HCT116 (cell line): ENCODE measurements at regions not wholly inside any gene's neighbourhood (a gene's known extent, or its start where the extent isn't known, plus 50 kb on each side); places are given as distances from the start of the nearest gene placed in this dataset.
A peak's percentile ranks its signal among the peaks of the same experiment; 100 is the strongest.

Experiments used
- ATAC-seq: fragments of 200-7000 bp; cut with Tn5 transposase; 2 replicates; pipeline ENCODE4 v1.9.1; 2020; ENCODE audit warnings: mild to moderate bottlenecking, moderate library complexity
- BruUV-seq: library from RNA; stranded (reverse); fragments of 400-500 nt; replicated peaks from 2 replicates; lab custom pipeline; 2021; lab: Mats Ljungman, UMichigan
- CTCF ChIA-PET: fragments of 300-600 bp; sonication (Branson Sonifier 250); formaldehyde crosslinking; loops from one replicate; lab custom pipeline; 2021; ENCODE audit warnings: antibody characterized with exemption; lab: Charles Lee
- POLR2A ChIA-PET: fragments of 300-600, 350-600 bp; sonication (Branson Sonifier 250); formaldehyde crosslinking; loops from one replicate; lab custom pipeline; 2021; ENCODE audit warnings: antibody characterized with exemption; lab: Charles Lee
- RAD21 ChIA-PET, 2 experiments: fragments of 300-600 bp; sonication (Branson Sonifier 250); formaldehyde crosslinking; loops; one replicate each; lab custom pipeline; 2023; ENCODE audit warnings: low total read pairs in 2 of 2; ENCODE audit not compliant: uncharacterized antibody in 2 of 2, unreplicated experiment in 2 of 2, low non-redundant PET in 1 of 2; lab: Charles Lee
- DNase-seq: peaks from one replicate; pipeline ENCODE4 v3.0.0-alpha.2; 2010; ENCODE audit warnings: low read depth, low spot score
- H2AFZ ChIP-seq: fragments of 200-600 bp; shearing (Covaris generic), sonication (generic); 2 replicates; pipeline ENCODE4 v1.6.1; 2017; ENCODE audit warnings: low read depth, mixed run types, mixed read lengths, antibody characterized with exemption, low read length; ENCODE audit not compliant: poor library complexity, severe bottlenecking
- H3K27ac ChIP-seq: 2 replicates; pipeline ENCODE4 v1.5.1; 2012; ENCODE audit warnings: low read depth, low read length
- H3K27me3 ChIP-seq: fragments of 200-600 bp; sonication (generic); 2 replicates; pipeline ENCODE4 v1.6.1; 2016; ENCODE audit warnings: mixed run types, low read length, mixed read lengths; ENCODE audit not compliant: insufficient read depth
- H3K36me3 ChIP-seq, 2 experiments: fragments of 200-500 bp in 1 of 2; fragments of 200-600 bp in 1 of 2; sonication (Bioruptor generic) in 1 of 2; sonication (generic) in 1 of 2; 2 replicates each; pipeline versions ENCODE4 v1.5.1 to v1.6.1; 2014 to 2016; ENCODE audit warnings: low read length in 2 of 2, inconsistent platforms in 1 of 2, mixed read lengths in 1 of 2, mixed run types in 1 of 2; ENCODE audit not compliant: insufficient read depth in 2 of 2, control insufficient read depth in 1 of 2
- H3K4me1 ChIP-seq, 2 experiments: fragments of 200-600 bp in 1 of 2; sonication (generic) in 1 of 2; 2 replicates each; pipeline versions ENCODE4 v1.5.1 to v1.6.1; 2012 to 2017; ENCODE audit warnings: low read length in 2 of 2, inconsistent platforms in 1 of 2, mild to moderate bottlenecking in 1 of 2, mixed read lengths in 1 of 2, mixed run types in 1 of 2, moderate library complexity in 1 of 2; ENCODE audit not compliant: insufficient read depth in 2 of 2, control insufficient read depth in 1 of 2
- H3K4me2 ChIP-seq: fragments of 200-600 bp; sonication (generic); 2 replicates; pipeline ENCODE4 v1.6.1; 2017; ENCODE audit warnings: mixed run types, low read length, mixed read lengths
- H3K4me3 ChIP-seq, 2 experiments: fragments of 200-600 bp in 1 of 2; sonication (generic) in 1 of 2; replicated peaks in 1 of 2; 2 replicates each; pipeline ENCODE4 v1.5.1; 2011 to 2016; ENCODE audit warnings: low read length in 2 of 2, control low read depth in 1 of 2, low read depth in 1 of 2, mild to moderate bottlenecking in 1 of 2, mixed read lengths in 1 of 2, mixed run types in 1 of 2
- H3K79me2 ChIP-seq: fragments of 200-600 bp; sonication (generic); 2 replicates; pipeline ENCODE4 v1.6.1; 2017; ENCODE audit warnings: mild to moderate bottlenecking, mixed run types, low read length, moderate library complexity, mixed read lengths; ENCODE audit not compliant: insufficient read depth
- H3K9ac ChIP-seq: fragments of 200-600 bp; sonication (generic); 2 replicates; pipeline ENCODE4 v1.6.1; 2016; ENCODE audit warnings: low read length, mixed read lengths
- H3K9me2 ChIP-seq: fragments of 200-600 bp; sonication (generic), shearing (Covaris generic); 2 replicates; pipeline ENCODE4 v1.6.1; 2017; ENCODE audit warnings: mixed run types, mild to moderate bottlenecking, moderate library complexity; ENCODE audit not compliant: insufficient read depth
- H3K9me3 ChIP-seq, 2 experiments: fragments of 200-500 bp in 1 of 2; fragments of 200-600 bp in 1 of 2; sonication (Bioruptor generic) in 1 of 2; sonication (generic) in 1 of 2; 2 replicates each; pipeline ENCODE4 v1.6.1; 2014 to 2017; ENCODE audit warnings: low read length in 2 of 2, mixed read lengths in 2 of 2, inconsistent platforms in 1 of 2, low read depth in 1 of 2, mild to moderate bottlenecking in 1 of 2, mixed run types in 1 of 2, moderate library complexity in 1 of 2; ENCODE audit not compliant: control insufficient read depth in 1 of 2, insufficient read depth in 1 of 2
- H4K20me1 ChIP-seq: fragments of 200-600 bp; sonication (generic), shearing (Covaris generic); 2 replicates; pipeline ENCODE4 v1.6.1; 2017; ENCODE audit warnings: mixed run types, mild to moderate bottlenecking, moderate library complexity; ENCODE audit not compliant: insufficient read depth
- CEBPB ChIP-seq: IDR thresholded peaks from 2 replicates; pipeline ENCODE4 v1.6.1; 2012; ENCODE audit warnings: low read depth
- CTCF ChIP-seq, 3 experiments: fragments of 200-600 bp in 1 of 3; sonication (generic) in 1 of 3; IDR thresholded peaks in 2 of 3; conservative IDR thresholded peaks in 1 of 3; 2 replicates each; pipeline ENCODE4 v1.5.1; 2012 to 2017; ENCODE audit warnings: low read depth in 2 of 3, low read length in 2 of 3, antibody characterized with exemption in 1 of 3, borderline replicate concordance in 1 of 3, control low read depth in 1 of 3, mild to moderate bottlenecking in 1 of 3, mixed read lengths in 1 of 3, mixed run types in 1 of 3, moderate library complexity in 1 of 3; ENCODE audit not compliant: insufficient read depth in 1 of 3
- RAD21 ChIP-seq: IDR thresholded peaks from 2 replicates; pipeline ENCODE4 v1.6.1; 2012; ENCODE audit warnings: low read depth, mild to moderate bottlenecking
- REST ChIP-seq: IDR thresholded peaks from 2 replicates; pipeline ENCODE4 v1.6.1; 2012; ENCODE audit warnings: low read depth
- SP1 ChIP-seq: IDR thresholded peaks from 2 replicates; pipeline ENCODE4 v1.6.1; 2012; ENCODE audit warnings: low read depth
- ZNF274 ChIP-seq: fragments of 200-500 bp; sonication (Bioruptor generic); IDR thresholded peaks from 2 replicates; pipeline ENCODE4 v1.6.1; 2014; ENCODE audit warnings: mild to moderate bottlenecking, low read depth, low read length, inconsistent platforms
- intact Hi-C: fragments of 100-400 bp; cut with micrococcal nuclease; formaldehyde crosslinking; loops from 2 replicates; pipeline ENCODE4 v1.10.0; 2022

- H3K27me3 ChIP-seq, result no peaks in the 10 kb centered on the region
- no peak overlapping the region for H3K4me2 ChIP-seq
- ChIA-PET RAD21 (no interaction called here), POLR2A (no interaction called here)
- no peaks in the 10 kb centered on the region for H3K79me2 ChIP-seq
- no peak overlapping the region for H3K4me3 ChIP-seq
- H3K36me3 ChIP-seq, result no peaks in the 10 kb centered on the region
- intact Hi-C loops, result no loop called here
- no peak overlapping the region for H3K27ac ChIP-seq
- TF ChIP-seq SP1 (no peak), ZNF274 (no peak)
- TF ChIP-seq, all 23 proteins: peak for 0
- no peak for ATAC-seq
- DNase-seq, result no peak
- Histone ChIP-seq H3K9me3 (no peaks in the 10 kb centered on the region), H3K4me1 (peaks cover 0 to 11% of the 10 kb centered on the region in 2 experiments; a peak in 2 of 4 replicates), H3K9me2 (no peaks in the 10 kb centered on the region), H4K20me1 (no peaks in the 10 kb centered on the region), H3K9ac (no peak overlapping the region), H2AFZ (no peak overlapping the region)
- BruUV-seq, result no TSS peak
- CTCF ChIA-PET, result interaction anchor here (0.6 to 3.5 kb wide), 4 partner anchors 348 to 532 kb away, joined by 3 to 34 read pairs (median 9); no protein-coding TSS in a partner anchor
Observed at GRCh38 chr3:178967177-178967532, 104.5 kb downstream of the ZMAT3 start.

GRCh38 chr3:178966299-178967176 is 105.1 kb downstream of the ZMAT3 start:
- Histone ChIP-seq H3K79me2 (no peaks in the 10 kb centered on the region), H3K4me3 (no peak overlapping the region), H3K27me3 (no peaks in the 10 kb centered on the region), H3K9me2 (no peaks in the 10 kb centered on the region), H3K4me1 (peaks cover 0 to 5% of the 10 kb centered on the region in 2 experiments; a peak in 2 of 4 replicates), H4K20me1 (no peaks in the 10 kb centered on the region)
- CTCF ChIA-PET, result interaction anchor here (0.6 to 3.5 kb wide), 4 partner anchors 349 to 531 kb away, joined by 3 to 34 read pairs (median 9); no protein-coding TSS in a partner anchor
- POLR2A ChIA-PET, result no interaction called here
- TF ChIP-seq CEBPB, result 0 out of 2 replicates have a peak, but pooled peaks have one; percentile 6
- peak; percentile 89 for TF ChIP-seq RAD21
- no peak for TF ChIP-seq REST
- peak; percentile 35 to 83 (median 64); a peak in 5 of 6 replicates for TF ChIP-seq CTCF (IDR thresholded peaks at IDR 0.05 in 2 of 3, conservative IDR thresholded peaks at IDR 0.05 in 1 of 3; ENCODE audit: borderline replicate concordance in 1 of 3, insufficient read depth in 1 of 3, low read depth in 2 of 3, low read length in 2 of 3)
- TF ChIP-seq, all 23 proteins: peak for 3
- no TSS peak for BruUV-seq
- RAD21 ChIA-PET, result no interaction called here
- H3K4me2 ChIP-seq, result no peak overlapping the region; the same call in 1 of the 2 replicates
- no peaks in the 10 kb centered on the region for H3K9me3 ChIP-seq
- intact Hi-C loops, result loop anchor here (1.0 kb wide), 1 partner anchor 530 kb away; no protein-coding TSS in a partner anchor
- H3K9ac ChIP-seq, result no peak overlapping the region
- DNase-seq (peak; percentile 29), ATAC-seq (peak; percentile 61)
- H3K36me3 ChIP-seq, result no peaks in the 10 kb centered on the region
- H3K27ac ChIP-seq, result no peak overlapping the region
- peak overlapping the region; percentile 20 for H2AFZ ChIP-seq
